Activated T-cell treated with anti-CD3 and anti-CD28 coated beads, Interleukin-2, amount 50 U/mL, for 4 hours (primary cell): ENCODE measurements at regions not wholly inside any gene's neighbourhood (a gene's known extent, or its start where the extent isn't known, plus 50 kb on each side); places are given as distances from the start of the nearest gene placed in this dataset.

Source experiments
- ATAC-seq, 2 donors: fragments of 200-7000 bp; cut with Tn5 transposase; one replicate each; pipeline ENCODE4 v1.10.0; 2021
- DNase-seq: peaks from one replicate; pipeline ENCODE4 v3.0.0-alpha.2; 2020
- H3K27me3 Mint-ChIP-seq: one replicate; pipeline ENCODE4 v1.8.0; 2021; ENCODE audit warnings: low read depth, mixed read lengths
- H3K36me3 Mint-ChIP-seq: one replicate; pipeline ENCODE4 v1.8.0; 2022; ENCODE audit warnings: mixed read lengths; ENCODE audit not compliant: insufficient read depth
- H3K4me1 Mint-ChIP-seq: one replicate; pipeline ENCODE4 v1.8.0; 2021; ENCODE audit warnings: low read depth, mixed read lengths
- H3K4me3 Mint-ChIP-seq: one replicate; pipeline ENCODE4 v1.8.0; 2021; ENCODE audit warnings: mild to moderate bottlenecking, moderate library complexity, mixed read lengths
- H3K9me3 Mint-ChIP-seq: one replicate; pipeline ENCODE4 v1.8.0; 2021; ENCODE audit warnings: mixed read lengths

GRCh38 chr6:143605906-143606521 is 71.8 kb upstream of the PHACTR2 start:
- Mint-ChIP-seq H3K4me3 (no peak overlapping the region), H3K4me1 (peaks cover 7% of the 10 kb centered on the region), H3K36me3 (peaks cover 2% of the 10 kb centered on the region), H3K27me3 (no peaks in the 10 kb centered on the region), H3K9me3 (no peaks in the 10 kb centered on the region)
- ATAC-seq (no peak), DNase-seq (no peak)

GRCh38 chr6:143603455-143603854 is 74.3 kb upstream of the PHACTR2 start:
- H3K4me3 Mint-ChIP-seq, result no peak overlapping the region
- peaks cover 2% of the 10 kb centered on the region for H3K36me3 Mint-ChIP-seq
- no peaks in the 10 kb centered on the region for H3K9me3 Mint-ChIP-seq
- ATAC-seq (no peak), DNase-seq (no peak)
- H3K4me1 Mint-ChIP-seq, result peaks cover 13% of the 10 kb centered on the region
- no peaks in the 10 kb centered on the region for H3K27me3 Mint-ChIP-seq

- H3K27me3 Mint-ChIP-seq, result no peaks in the 10 kb centered on the region
- peaks cover 26% of the 10 kb centered on the region for H3K4me1 Mint-ChIP-seq
- no peak overlapping the region for H3K4me3 Mint-ChIP-seq
- ATAC-seq (no peak), DNase-seq (no peak)
- H3K9me3 Mint-ChIP-seq, result peaks cover 6% of the 10 kb centered on the region
- peaks cover 2% of the 10 kb centered on the region for H3K36me3 Mint-ChIP-seq
These were observed 76.3 kb upstream of the PHACTR2 start for GRCh38 chr6:143601504-143601903.

GRCh38 chr6:143600821-143601220 is 76.9 kb upstream of the PHACTR2 start:
- no peak for ATAC-seq
- H3K9me3 Mint-ChIP-seq, result peaks cover 6% of the 10 kb centered on the region
- peaks cover 26% of the 10 kb centered on the region for H3K4me1 Mint-ChIP-seq
- no peak for DNase-seq
- H3K36me3 Mint-ChIP-seq, result peaks cover 2% of the 10 kb centered on the region
- no peak overlapping the region for H3K4me3 Mint-ChIP-seq
- H3K27me3 Mint-ChIP-seq, result no peaks in the 10 kb centered on the region

GRCh38 chr6:143598466-143599080 is 79.2 kb upstream of the PHACTR2 start:
- ATAC-seq (peak; percentile 43 to 58), DNase-seq (no peak)
- Mint-ChIP-seq H3K4me3 (no peak overlapping the region), H3K4me1 (peaks cover 41% of the 10 kb centered on the region), H3K27me3 (no peaks in the 10 kb centered on the region), H3K9me3 (peaks cover 6% of the 10 kb centered on the region), H3K36me3 (peaks cover 2% of the 10 kb centered on the region)

- H3K4me3 Mint-ChIP-seq, result no peak overlapping the region
- ATAC-seq (no peak), DNase-seq (no peak)
- no peaks in the 10 kb centered on the region for H3K27me3 Mint-ChIP-seq
- peaks cover 6% of the 10 kb centered on the region for H3K9me3 Mint-ChIP-seq
- peaks cover 2% of the 10 kb centered on the region for H3K36me3 Mint-ChIP-seq
- peaks cover 41% of the 10 kb centered on the region for H3K4me1 Mint-ChIP-seq
These were observed 80.9 kb upstream of the PHACTR2 start for GRCh38 chr6:143596866-143597265.

- H3K4me1 Mint-ChIP-seq, result peaks cover 39% of the 10 kb centered on the region
- H3K27me3 Mint-ChIP-seq, result no peaks in the 10 kb centered on the region
- peaks cover 2% of the 10 kb centered on the region for H3K36me3 Mint-ChIP-seq
- peaks cover 6% of the 10 kb centered on the region for H3K9me3 Mint-ChIP-seq
- no peak for ATAC-seq
- no peak for DNase-seq
- H3K4me3 Mint-ChIP-seq, result no peak overlapping the region
These were observed 82.3 kb upstream of the PHACTR2 start for GRCh38 chr6:143595251-143596036.

GRCh38 chr6:143594647-143595046 is 83.1 kb upstream of the PHACTR2 start:
- peaks cover 2% of the 10 kb centered on the region for H3K36me3 Mint-ChIP-seq
- H3K4me3 Mint-ChIP-seq, result no peak overlapping the region
- peaks cover 36% of the 10 kb centered on the region for H3K4me1 Mint-ChIP-seq
- peak in 1 of 2 donors; percentile 62 for ATAC-seq
- H3K9me3 Mint-ChIP-seq, result peaks cover 6% of the 10 kb centered on the region
- DNase-seq, result no peak
- H3K27me3 Mint-ChIP-seq, result no peaks in the 10 kb centered on the region

GRCh38 chr6:143592335-143592734 is 80.8 kb upstream of the FUCA2 start:
- H3K36me3 Mint-ChIP-seq, result peaks cover 2% of the 10 kb centered on the region
- DNase-seq (no peak), ATAC-seq (no peak)
- H3K27me3 Mint-ChIP-seq, result no peaks in the 10 kb centered on the region
- H3K9me3 Mint-ChIP-seq, result no peaks in the 10 kb centered on the region
- peaks cover 19% of the 10 kb centered on the region for H3K4me1 Mint-ChIP-seq
- H3K4me3 Mint-ChIP-seq, result no peak overlapping the region

GRCh38 chr6:143591441-143591840 is 79.9 kb upstream of the FUCA2 start:
- ATAC-seq (no peak), DNase-seq (no peak)
- peaks cover 15% of the 10 kb centered on the region for H3K4me1 Mint-ChIP-seq
- H3K27me3 Mint-ChIP-seq, result no peaks in the 10 kb centered on the region
- H3K36me3 Mint-ChIP-seq, result peaks cover 2% of the 10 kb centered on the region
- no peaks in the 10 kb centered on the region for H3K9me3 Mint-ChIP-seq
- no peak overlapping the region for H3K4me3 Mint-ChIP-seq

- ATAC-seq (no peak), DNase-seq (no peak)
- H3K9me3 Mint-ChIP-seq, result no peaks in the 10 kb centered on the region
- no peak overlapping the region for H3K4me3 Mint-ChIP-seq
- peaks cover 6% of the 10 kb centered on the region for H3K4me1 Mint-ChIP-seq
- H3K36me3 Mint-ChIP-seq, result peaks cover 2% of the 10 kb centered on the region
- H3K27me3 Mint-ChIP-seq, result no peaks in the 10 kb centered on the region
These were observed 77.6 kb upstream of the FUCA2 start for GRCh38 chr6:143589162-143589561.

GRCh38 chr6:143586557-143586956 is 75.0 kb upstream of the FUCA2 start:
- no peak for DNase-seq

GRCh38 chr6:143585716-143586115 is 74.2 kb upstream of the FUCA2 start:
- H3K36me3 Mint-ChIP-seq, result peaks cover 4% of the 10 kb centered on the region
- H3K27me3 Mint-ChIP-seq, result no peaks in the 10 kb centered on the region
- H3K4me1 Mint-ChIP-seq, result peaks cover 10% of the 10 kb centered on the region
- DNase-seq, result no peak
- H3K4me3 Mint-ChIP-seq, result no peak overlapping the region
- ATAC-seq, result no peak
- no peaks in the 10 kb centered on the region for H3K9me3 Mint-ChIP-seq

More at GRCh38 chr6:143586557-143586956, 75.0 kb upstream of the FUCA2 start:
- peaks cover 7% of the 10 kb centered on the region for H3K4me1 Mint-ChIP-seq
- ATAC-seq, result no peak
- H3K27me3 Mint-ChIP-seq, result no peaks in the 10 kb centered on the region
- peaks cover 2% of the 10 kb centered on the region for H3K36me3 Mint-ChIP-seq
- no peak overlapping the region for H3K4me3 Mint-ChIP-seq
- no peaks in the 10 kb centered on the region for H3K9me3 Mint-ChIP-seq

GRCh38 chr6:143585241-143585640 is 73.7 kb upstream of the FUCA2 start:
- ATAC-seq, result no peak
- H3K4me1 Mint-ChIP-seq, result peaks cover 12% of the 10 kb centered on the region
- H3K27me3 Mint-ChIP-seq, result no peaks in the 10 kb centered on the region
- no peak for DNase-seq
- no peak overlapping the region for H3K4me3 Mint-ChIP-seq
- H3K36me3 Mint-ChIP-seq, result peaks cover 4% of the 10 kb centered on the region
- H3K9me3 Mint-ChIP-seq, result no peaks in the 10 kb centered on the region
